Suprapubic skin (tissue), 4 donors: ENCODE measurements at regions not wholly inside any gene's neighbourhood (a gene's known extent, or its start where the extent isn't known, plus 50 kb on each side); places are given as distances from the start of the nearest gene placed in this dataset.
"Not testable (repeated sequence)": the region's sequence is repeated elsewhere in the genome, so short reads cannot be mapped to it uniquely, and the experiment has no call there.

Experiments used
- DNase-seq, 2 donors: peaks; one replicate each; pipeline ENCODE4 v3.0.0-alpha.2; 2019; ENCODE audit warnings: low spot score in 2 of 2
- H3K27ac ChIP-seq: fragments of 200-600 bp; sonication (generic); one replicate; pipeline ENCODE4 v1.5.1; 2019
- H3K27me3 ChIP-seq: fragments of 200-600 bp; sonication (generic); one replicate; pipeline ENCODE4 v1.5.1; 2019
- H3K36me3 ChIP-seq: fragments of 200-600 bp; sonication (generic); one replicate; pipeline ENCODE4 v1.5.1; 2019
- H3K4me1 ChIP-seq: fragments of 200-600 bp; sonication (generic); one replicate; pipeline ENCODE4 v1.5.1; 2019
- H3K4me3 ChIP-seq: fragments of 200-600 bp; sonication (generic); one replicate; pipeline ENCODE4 v1.5.1; 2019; ENCODE audit warnings: mild to moderate bottlenecking
- H3K9me3 ChIP-seq: fragments of 200-600 bp; sonication (generic); one replicate; pipeline ENCODE4 v1.5.1; 2019
- CTCF ChIP-seq, 2 donors: fragments of 200-600 bp in 1 of 2; fragments of 450-650 bp in 1 of 2; sonication (generic) in 1 of 2; IDR thresholded peaks; one replicate each; pipeline ENCODE4 v1.5.1; 2016 to 2019; ENCODE audit warnings: antibody characterized with exemption in 2 of 2, mild to moderate bottlenecking in 1 of 2, moderate library complexity in 1 of 2
- EP300 ChIP-seq: sonication (generic); formaldehyde crosslinking; IDR thresholded peaks from one replicate; pipeline ENCODE4 v1.6.1; 2017; ENCODE audit warnings: antibody characterized with exemption
- POLR2A ChIP-seq, 2 donors: fragments of 450-650 bp; IDR thresholded peaks; one replicate each; pipeline ENCODE4 v1.6.1; 2017; ENCODE audit warnings: antibody characterized with exemption in 2 of 2, mild to moderate bottlenecking in 2 of 2, moderate library complexity in 2 of 2
- POLR2AphosphoS5 ChIP-seq, 3 donors: sonication (generic); formaldehyde crosslinking; IDR thresholded peaks; one replicate each; pipeline ENCODE4 v1.6.1; 2017; ENCODE audit warnings: antibody characterized with exemption in 3 of 3
- WGBS: methylation state at CpG from one replicate; pipeline ENCODE4 v1.1.5; 2018; 5-methylcytosine and 5-hydroxymethylcytosine counted together

GRCh38 chr20:53646550-53646949 lies 52.9 kb upstream of the ZNF217 start:
- Histone ChIP-seq H3K27me3 (no peaks in the 10 kb centered on the region), H3K9me3 (no peaks in the 10 kb centered on the region), H3K27ac (no peak overlapping the region), H3K4me3 (no peak overlapping the region), H3K36me3 (no peaks in the 10 kb centered on the region), H3K4me1 (peaks cover 19% of the 10 kb centered on the region)
- DNase-seq = no peak
- TF ChIP-seq EP300 = no peak
- TF ChIP-seq POLR2AphosphoS5 (IDR thresholded peaks at IDR 0.05) = no peak
- TF ChIP-seq POLR2A (IDR thresholded peaks at IDR 0.05) = no peak
- TF ChIP-seq CTCF (IDR thresholded peaks at IDR 0.05) = no peak
- 97% methylated on average over 3 of the region's 3 CpGs for WGBS

GRCh38 chr20:53645582-53645897 lies 51.9 kb upstream of the ZNF217 start:
- Histone ChIP-seq H3K4me1 (peaks cover 19% of the 10 kb centered on the region), H3K27ac (no peak overlapping the region), H3K36me3 (no peaks in the 10 kb centered on the region), H3K9me3 (no peaks in the 10 kb centered on the region), H3K27me3 (no peaks in the 10 kb centered on the region), H3K4me3 (no peak overlapping the region)
- WGBS = 96% methylated on average over 2 of the region's 2 CpGs
- no peak for TF ChIP-seq POLR2AphosphoS5 (IDR thresholded peaks at IDR 0.05)
- no peak for TF ChIP-seq CTCF (IDR thresholded peaks at IDR 0.05)
- TF ChIP-seq POLR2A (IDR thresholded peaks at IDR 0.05) = no peak
- no peak for TF ChIP-seq EP300
- no peak for DNase-seq

GRCh38 chr20:53644108-53644507 lies 50.5 kb upstream of the ZNF217 start:
- not testable (repeated sequence) for H3K9me3 ChIP-seq, H3K27ac ChIP-seq, H3K36me3 ChIP-seq, H3K27me3 ChIP-seq, H3K4me3 ChIP-seq, DNase-seq
- H3K4me1 ChIP-seq = peaks cover 19% of the 10 kb centered on the region
- 96% methylated on average over 8 of the region's 8 CpGs for WGBS
